Caco-2 (cell line): ENCODE measurements at regions not wholly inside any gene's neighbourhood (a gene's known extent, or its start where the extent isn't known, plus 50 kb on each side); places are given as distances from the start of the nearest gene placed in this dataset.

Experiments used
- BruUV-seq: library from RNA; stranded (reverse); fragments of 400-500 nt; replicated peaks from 2 replicates; lab custom pipeline; 2021; lab: Mats Ljungman, UMichigan
- CTCF ChIA-PET: fragments of 300-600 bp; sonication (Branson Sonifier 250); formaldehyde crosslinking; loops from one replicate; lab custom pipeline; 2022; ENCODE audit warnings: antibody characterized with exemption; lab: Charles Lee
- POLR2A ChIA-PET: fragments of 300-600 bp; sonication (Branson Sonifier 250); formaldehyde crosslinking; loops from one replicate; lab custom pipeline; 2022; ENCODE audit warnings: antibody characterized with exemption; lab: Charles Lee
- DNase-seq, 2 experiments: peaks; one replicate each; pipeline versions ENCODE4 v3.0.0 to v3.0.0-alpha.2; 2020 to 2022
- H3K27me3 ChIP-seq: replicated peaks from 2 replicates; pipeline ENCODE4 v1.6.0; 2011; ENCODE audit warnings: low read length; ENCODE audit not compliant: control insufficient read depth, insufficient read depth
- H3K36me3 ChIP-seq: 2 replicates; pipeline ENCODE4 v1.5.1; 2011; ENCODE audit warnings: low read length; ENCODE audit not compliant: control insufficient read depth, insufficient read depth
- H3K4me1 ChIP-seq: fragments of 250-450 bp; sonication (Bioruptor Pico); 2 replicates; pipeline ENCODE4 v1.5.1; 2020; ENCODE audit warnings: mild to moderate bottlenecking
- H3K4me3 ChIP-seq: 2 replicates; pipeline ENCODE4 v1.5.1; 2011; ENCODE audit warnings: low read depth, mild to moderate bottlenecking, control low read depth, low read length
- H3K9me3 ChIP-seq: fragments of 250-450 bp; sonication (Bioruptor Pico); 2 replicates; pipeline ENCODE4 v1.5.1; 2020; ENCODE audit warnings: mild to moderate bottlenecking, moderate library complexity
- H3K27ac Mint-ChIP-seq: one replicate; pipeline ENCODE4 v1.8.0; 2022; ENCODE audit warnings: mixed read lengths; ENCODE audit not compliant: unreplicated experiment
- H3K27me3 Mint-ChIP-seq: one replicate; pipeline ENCODE4 v1.8.0; 2022; ENCODE audit warnings: mixed read lengths; ENCODE audit not compliant: insufficient read depth, unreplicated experiment
- H3K36me3 Mint-ChIP-seq: one replicate; pipeline ENCODE4 v1.8.0; 2022; ENCODE audit warnings: mild to moderate bottlenecking, mixed read lengths; ENCODE audit not compliant: insufficient read depth, unreplicated experiment
- H3K4me1 Mint-ChIP-seq: one replicate; pipeline ENCODE4 v1.8.0; 2022; ENCODE audit warnings: low read depth, mixed read lengths; ENCODE audit not compliant: unreplicated experiment
- H3K4me3 Mint-ChIP-seq: one replicate; pipeline ENCODE4 v1.8.0; 2022; ENCODE audit warnings: mild to moderate bottlenecking, moderate library complexity, mixed read lengths; ENCODE audit not compliant: unreplicated experiment
- H3K9me3 Mint-ChIP-seq: one replicate; pipeline ENCODE4 v1.8.0; 2022; ENCODE audit warnings: mixed read lengths; ENCODE audit not compliant: unreplicated experiment
- CTCF ChIP-seq, 2 experiments: fragments of 200-600 bp in 1 of 2; IDR thresholded peaks; 1 replicate in 1 of 2; 2 replicates in 1 of 2; pipeline versions ENCODE4 v1.5.1 to v1.8.0; 2011 to 2022; ENCODE audit warnings: antibody characterized with exemption in 1 of 2, control low read depth in 1 of 2, inconsistent platforms in 1 of 2, low read depth in 1 of 2, low read length in 1 of 2, mild to moderate bottlenecking in 1 of 2, moderate library complexity in 1 of 2; ENCODE audit not compliant: insufficient read depth in 1 of 2, severe bottlenecking in 1 of 2, unreplicated experiment in 1 of 2
- intact Hi-C: fragments of 100-400 bp; cut with micrococcal nuclease; formaldehyde crosslinking; loops from one replicate; pipeline ENCODE4 v1.10.0; 2022; ENCODE audit not compliant: unreplicated experiment

- H3K36me3 Mint-ChIP-seq: no peaks in the 10 kb centered on the region
- Histone ChIP-seq H3K27me3 (no peaks in the 10 kb centered on the region), H3K4me3 (no peak overlapping the region), H3K36me3 (no peaks in the 10 kb centered on the region), H3K4me1 (peaks cover 26% of the 10 kb centered on the region), H3K9me3 (peaks cover 16% of the 10 kb centered on the region)
- H3K4me3 Mint-ChIP-seq: no peak overlapping the region
- DNase-seq: peak in 1 of 2 experiments; percentile 16
- no TSS peak for BruUV-seq
- peaks cover 15% of the 10 kb centered on the region for H3K4me1 Mint-ChIP-seq
- CTCF ChIA-PET: interaction anchor here (1.5 kb wide), 1 partner anchor 12 kb away, joined by 7 read pairs; no protein-coding TSS in a partner anchor
- H3K9me3 Mint-ChIP-seq: peaks cover 11% of the 10 kb centered on the region
- peak overlapping the region; percentile 78 for H3K27ac Mint-ChIP-seq
- POLR2A ChIA-PET: no interaction called here
- no peak for TF ChIP-seq CTCF (IDR thresholded peaks at IDR 0.05; ENCODE audit: insufficient read depth in 1 of 2, low read depth in 1 of 2, low read length in 1 of 2, severe bottlenecking in 1 of 2, unreplicated experiment in 1 of 2)
- intact Hi-C loops: no loop called here
- no peaks in the 10 kb centered on the region for H3K27me3 Mint-ChIP-seq
Measured at GRCh38 chr5:72598401-72599064, 91.3 kb upstream of the ZNF366 start.

GRCh38 chr5:72597456-72597948, 90.3 kb upstream of the ZNF366 start:
- no peaks in the 10 kb centered on the region for H3K36me3 ChIP-seq
- H3K4me1 ChIP-seq: peaks cover 26% of the 10 kb centered on the region
- peaks cover 15% of the 10 kb centered on the region for H3K4me1 Mint-ChIP-seq
- H3K4me3 Mint-ChIP-seq: no peak overlapping the region
- POLR2A ChIA-PET: no interaction called here
- no peaks in the 10 kb centered on the region for H3K36me3 Mint-ChIP-seq
- H3K9me3 ChIP-seq: peaks cover 16% of the 10 kb centered on the region
- peak; percentile 22 to 55 for DNase-seq
- H3K27me3 ChIP-seq: no peaks in the 10 kb centered on the region
- no peak for TF ChIP-seq CTCF (IDR thresholded peaks at IDR 0.05; ENCODE audit: insufficient read depth in 1 of 2, low read depth in 1 of 2, low read length in 1 of 2, severe bottlenecking in 1 of 2, unreplicated experiment in 1 of 2)
- peak overlapping the region; percentile 78 for H3K27ac Mint-ChIP-seq
- peaks cover 11% of the 10 kb centered on the region for H3K9me3 Mint-ChIP-seq
- CTCF ChIA-PET: interaction anchor here (1.5 kb wide), 1 partner anchor 13 kb away, joined by 7 read pairs; no protein-coding TSS in a partner anchor
- H3K27me3 Mint-ChIP-seq: no peaks in the 10 kb centered on the region
- no peak overlapping the region for H3K4me3 ChIP-seq
- no TSS peak for BruUV-seq
- intact Hi-C loops: no loop called here

GRCh38 chr5:72596956-72597355, 89.7 kb upstream of the ZNF366 start:
- DNase-seq: no peak
- TF ChIP-seq CTCF (IDR thresholded peaks at IDR 0.05; ENCODE audit: insufficient read depth in 1 of 2, low read depth in 1 of 2, low read length in 1 of 2, severe bottlenecking in 1 of 2, unreplicated experiment in 1 of 2): no peak
- no peaks in the 10 kb centered on the region for H3K27me3 ChIP-seq
- intact Hi-C loops: no loop called here
- peak overlapping the region; percentile 78 for H3K27ac Mint-ChIP-seq
- ChIA-PET POLR2A (no interaction called here), CTCF (interaction anchor here (1.5 kb wide), 1 partner anchor 14 kb away, joined by 7 read pairs; no protein-coding TSS in a partner anchor)
- no peak overlapping the region for H3K4me3 Mint-ChIP-seq
- H3K36me3 ChIP-seq: no peaks in the 10 kb centered on the region
- H3K9me3 Mint-ChIP-seq: peaks cover 11% of the 10 kb centered on the region
- no TSS peak for BruUV-seq
- no peaks in the 10 kb centered on the region for H3K27me3 Mint-ChIP-seq
- peaks cover 26% of the 10 kb centered on the region for H3K4me1 ChIP-seq
- H3K9me3 ChIP-seq: peaks cover 16% of the 10 kb centered on the region
- peaks cover 15% of the 10 kb centered on the region for H3K4me1 Mint-ChIP-seq
- no peak overlapping the region for H3K4me3 ChIP-seq
- H3K36me3 Mint-ChIP-seq: no peaks in the 10 kb centered on the region
